HG03103 (cell line): ENCODE measurements at regions not wholly inside any gene's neighbourhood (a gene's known extent, or its start where the extent isn't known, plus 50 kb on each side); places are given as distances from the start of the nearest gene placed in this dataset.

Experiments
- ATAC-seq: cut with Tn5 transposase; IDR thresholded peaks from one replicate; pipeline ENCODE4 v1.9.1; 2021; ENCODE audit warnings: low read depth; ENCODE audit not compliant: unreplicated experiment

GRCh38 chr9:3732077-3733038 lies 206.6 kb upstream of the RFX3 start:
- ATAC-seq = peak; percentile 86

GRCh38 chr9:3730511-3730922 lies 204.7 kb upstream of the RFX3 start:
- ATAC-seq = no peak

GRCh38 chr9:3721096-3721495 lies 195.3 kb upstream of the RFX3 start:
- no peak for ATAC-seq

GRCh38 chr9:3719286-3719685 lies 193.5 kb upstream of the RFX3 start:
- no peak for ATAC-seq

GRCh38 chr9:3716415-3716814 lies 190.6 kb upstream of the RFX3 start:
- ATAC-seq = no peak

GRCh38 chr9:3708751-3709150 lies 182.9 kb upstream of the RFX3 start:
- ATAC-seq = no peak

- no peak for ATAC-seq
Measured at GRCh38 chr9:3704890-3705289, 179.1 kb upstream of the RFX3 start.

- no peak for ATAC-seq
Measured at GRCh38 chr9:3700772-3701171, 175.0 kb upstream of the RFX3 start.

- ATAC-seq = no peak
Measured at GRCh38 chr9:3699883-3700282, 174.1 kb upstream of the RFX3 start.

- ATAC-seq = no peak
Measured at GRCh38 chr9:3698531-3698930, 172.7 kb upstream of the RFX3 start.

- no peak for ATAC-seq
Measured at GRCh38 chr9:3698076-3698475, 172.3 kb upstream of the RFX3 start.

GRCh38 chr9:3696368-3696767 lies 170.6 kb upstream of the RFX3 start:
- ATAC-seq = no peak

GRCh38 chr9:3692606-3693005 lies 166.8 kb upstream of the RFX3 start:
- ATAC-seq = no peak

- no peak for ATAC-seq
Measured at GRCh38 chr9:3689555-3689954, 163.8 kb upstream of the RFX3 start.

GRCh38 chr9:3687145-3687544 lies 161.3 kb upstream of the RFX3 start:
- no peak for ATAC-seq

GRCh38 chr9:3682186-3682585 lies 156.4 kb upstream of the RFX3 start:
- ATAC-seq = no peak

GRCh38 chr9:3677541-3677940 lies 151.7 kb upstream of the RFX3 start:
- no peak for ATAC-seq

GRCh38 chr9:3676766-3677165 lies 151.0 kb upstream of the RFX3 start:
- no peak for ATAC-seq

GRCh38 chr9:3675946-3676345 lies 150.1 kb upstream of the RFX3 start:
- no peak for ATAC-seq

- no peak for ATAC-seq
Measured at GRCh38 chr9:3674561-3674960, 148.8 kb upstream of the RFX3 start.

GRCh38 chr9:3672399-3672798 lies 146.6 kb upstream of the RFX3 start:
- no peak for ATAC-seq

- ATAC-seq = no peak
Measured at GRCh38 chr9:3664044-3664443, 138.2 kb upstream of the RFX3 start.
